GM12878 (cell line): ENCODE measurements at regions not wholly inside any gene's neighbourhood (a gene's known extent, or its start where the extent isn't known, plus 50 kb on each side); places are given as distances from the start of the nearest gene placed in this dataset.

ENCODE experiments used
- ATAC-seq: fragments of 200-7000 bp; cut with Tn5 transposase; 3 replicates; pipeline ENCODE4 v1.9.1; 2020; ENCODE audit warnings: mild to moderate bottlenecking, moderate library complexity
- BruUV-seq: library from RNA; stranded (reverse); fragments of 400-500 nt; replicated peaks from 2 replicates; lab custom pipeline; 2021; lab: Mats Ljungman, UMichigan
- CTCF ChIA-PET: fragments of 300-600 bp; sonication (Branson Sonifier 250); formaldehyde crosslinking; extraction: SDS; loops from one replicate; lab custom pipeline; 2021; ENCODE audit warnings: inconsistent platforms; lab: Yijun Ruan, JAX
- POLR2A ChIA-PET: fragments of 350-600 bp; formaldehyde crosslinking; extraction: SDS; loops from one replicate; lab custom pipeline; 2021; ENCODE audit warnings: inconsistent platforms; lab: Charles Lee
- RAD21 ChIA-PET: fragments of 300-600 bp; sonication (Branson Sonifier 250); formaldehyde crosslinking; loops from one replicate; lab custom pipeline; 2023; ENCODE audit warnings: antibody characterized with exemption; ENCODE audit not compliant: unreplicated experiment; lab: Charles Lee
- SMC1A ChIA-PET: fragments of 300-600 bp; sonication (Branson Sonifier 250); formaldehyde crosslinking; loops from one replicate; lab custom pipeline; 2023; ENCODE audit not compliant: unreplicated experiment, uncharacterized antibody; lab: Charles Lee
- DNase-seq: peaks from one replicate; pipeline ENCODE4 v3.0.0-alpha.2; 2011; ENCODE audit warnings: low read depth, low spot score
- FAIRE-seq: peaks from 3 replicates; lab custom pipeline; 2011; peaks lifted over from hg19 to GRCh38; lab: Jason Lieb, UNC
- H2AFZ ChIP-seq: 2 replicates; pipeline ENCODE4 v1.6.0; 2011; ENCODE audit warnings: low read depth, low read length, control low read depth; ENCODE audit not compliant: control insufficient read depth
- H3K27ac ChIP-seq: 2 replicates; pipeline ENCODE4 v1.5.1; 2011; ENCODE audit warnings: control low read depth; ENCODE audit not compliant: control insufficient read depth, insufficient read depth
- H3K27me3 ChIP-seq, 2 experiments: replicated peaks in 1 of 2; 2 replicates each; pipeline versions ENCODE4 v1.6.0 to v1.6.1; 2011; ENCODE audit warnings: low read length in 1 of 2; ENCODE audit not compliant: control insufficient read depth in 2 of 2, insufficient read depth in 2 of 2
- H3K36me3 ChIP-seq, 2 experiments: 2 replicates each; pipeline ENCODE4 v1.5.1; 2011; ENCODE audit warnings: low read length in 1 of 2; ENCODE audit not compliant: control insufficient read depth in 2 of 2, insufficient read depth in 2 of 2
- H3K4me1 ChIP-seq: 2 replicates; pipeline ENCODE4 v1.6.1; 2011; ENCODE audit warnings: mild to moderate bottlenecking, low read length, moderate library complexity, mixed read lengths; ENCODE audit not compliant: control insufficient read depth, insufficient read depth
- H3K4me2 ChIP-seq: 2 replicates; pipeline ENCODE4 v1.6.0; 2011; ENCODE audit warnings: control low read depth; ENCODE audit not compliant: control insufficient read depth, insufficient read depth
- H3K4me3 ChIP-seq: fragments of 200-600 bp; sonication (generic); 2 replicates; pipeline ENCODE4 v1.5.1; 2016
- H3K79me2 ChIP-seq: 2 replicates; pipeline ENCODE4 v1.6.0; 2011; ENCODE audit warnings: low read length; ENCODE audit not compliant: control insufficient read depth, insufficient read depth
- H3K9ac ChIP-seq: 2 replicates; pipeline ENCODE4 v1.8.0; 2011; ENCODE audit warnings: low read length, control low read depth, mixed read lengths; ENCODE audit not compliant: control insufficient read depth, insufficient read depth
- H3K9me3 ChIP-seq: replicated peaks from 3 replicates; pipeline ENCODE4 v1.5.1; 2011; ENCODE audit warnings: mild to moderate bottlenecking, low read length; ENCODE audit not compliant: control insufficient read depth, insufficient read depth
- H4K20me1 ChIP-seq: 2 replicates; pipeline ENCODE4 v1.6.0; 2011; ENCODE audit not compliant: control insufficient read depth, insufficient read depth
- BRCA1 ChIP-seq: IDR thresholded peaks from 2 replicates; pipeline ENCODE4 v1.6.1; 2011; ENCODE audit warnings: low read depth, low read length, improper control_type of control experiment
- CUX1 ChIP-seq: IDR thresholded peaks from 2 replicates; pipeline ENCODE4 v1.6.1; 2012; ENCODE audit warnings: improper control_type of control experiment, low read depth, low read length; ENCODE audit not compliant: insufficient replicate concordance
- EGR1 ChIP-seq, 2 experiments: IDR thresholded peaks; 1 replicate in 1 of 2; 2 replicates in 1 of 2; pipeline ENCODE4 v1.6.1; 2011 to 2012; ENCODE audit warnings: low read depth in 2 of 2, low read length in 2 of 2, borderline replicate concordance in 1 of 2, mild to moderate bottlenecking in 1 of 2, moderate library complexity in 1 of 2
- FOXM1 ChIP-seq: IDR thresholded peaks from 2 replicates; pipeline ENCODE4 v1.6.1; 2012; ENCODE audit warnings: low read depth, mild to moderate bottlenecking, inconsistent platforms, low read length, moderate library complexity
- IRF3 ChIP-seq: fragments of 450-650 bp; IDR thresholded peaks from 2 replicates; pipeline ENCODE4 v1.6.1; 2014; ENCODE audit warnings: mild to moderate bottlenecking
- IRF4 ChIP-seq: IDR thresholded peaks from 2 replicates; pipeline ENCODE4 v1.6.1; 2011; ENCODE audit warnings: low read depth, low read length
- MLLT1 ChIP-seq: fragments of 450-650 bp; IDR thresholded peaks from 2 replicates; pipeline ENCODE4 v1.6.1; 2016; ENCODE audit warnings: mild to moderate bottlenecking
- MYB ChIP-seq: fragments of 150-350 bp; IDR thresholded peaks from 2 replicates; pipeline ENCODE4 v1.6.1; 2014; ENCODE audit warnings: mild to moderate bottlenecking, low read depth, low read length, borderline replicate concordance
- PAX5 ChIP-seq: IDR thresholded peaks from 2 replicates; pipeline ENCODE4 v1.6.1; 2011; ENCODE audit warnings: low read depth, low read length, borderline replicate concordance
- TAF1 ChIP-seq: IDR thresholded peaks from 2 replicates; pipeline ENCODE4 v1.6.1; 2011; ENCODE audit warnings: mild to moderate bottlenecking, low read depth, low read length, borderline replicate concordance
- ZNF274 ChIP-seq: IDR thresholded peaks from one replicate; pipeline ENCODE4 v1.8.0; 2011; ENCODE audit not compliant: insufficient read length, insufficient read depth
- WGBS: methylation state at CpG from one replicate; pipeline ENCODE4 v1.1.6; 2016; ENCODE audit warnings: low lambda C conversion rate; ENCODE audit not compliant: insufficient replicate concordance, insufficient coverage; ENCODE audit errors: missing lambda C conversion rate; 5-methylcytosine and 5-hydroxymethylcytosine counted together
- in situ Hi-C: fragments of 300-500 bp; cut with MboI; formaldehyde crosslinking; loops from 9 replicates; pipeline ENCODE4 v1.14.3; 2018; ENCODE audit warnings: mixed read lengths
- intact Hi-C: fragments of 100-400 bp; cut with micrococcal nuclease; formaldehyde crosslinking; loops from one replicate; pipeline ENCODE4 v1.14.2; 2022; ENCODE audit not compliant: unreplicated experiment

DNA sequence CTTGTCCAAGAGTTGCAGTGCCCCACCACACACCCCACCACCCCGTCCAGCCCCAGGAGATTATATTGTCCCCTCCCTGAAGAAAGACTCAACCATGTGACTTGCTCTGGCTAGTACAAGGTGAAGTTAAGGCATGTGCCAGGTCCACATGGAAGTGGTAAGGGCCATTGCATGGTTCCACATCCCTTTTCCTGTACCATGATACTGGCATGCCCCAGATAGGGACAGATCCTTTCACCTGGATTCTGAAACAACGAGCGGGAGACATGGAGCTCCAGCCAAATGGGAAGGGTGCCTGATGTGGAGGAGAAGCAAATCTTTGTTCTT, 141.5 kb upstream of the APCDD1 start:
- Histone ChIP-seq H3K9ac (no peak overlapping the region), H3K9me3 (no peaks in the 10 kb centered on the region), H3K4me2 (no peak overlapping the region), H3K27me3 (peaks cover 0 to 2% of the 10 kb centered on the region in 2 experiments; a peak in 1 of 4 replicates), H3K4me3 (no peak overlapping the region), H3K4me1 (no peaks in the 10 kb centered on the region), H4K20me1 (no peaks in the 10 kb centered on the region), H3K36me3 (no peaks in the 10 kb centered on the region), H2AFZ (no peak overlapping the region), H3K27ac (no peak overlapping the region), H3K79me2 (no peaks in the 10 kb centered on the region)
- in situ Hi-C loops = loop anchor here (25.0 kb wide), 1 partner anchor 1476 kb away; no protein-coding TSS in a partner anchor
- ATAC-seq = no peak
- no peak for DNase-seq
- 36% methylated on average over 3 of the region's 3 CpGs for WGBS
- no TSS peak for BruUV-seq
- ChIA-PET CTCF (no interaction called here), POLR2A (no interaction called here), RAD21 (no interaction called here), SMC1A (interaction anchor here (0.8 to 1.5 kb wide), 2 partner anchors 8 to 19 kb away, joined by 3 to 5 read pairs; no protein-coding TSS in a partner anchor)
- TF ChIP-seq MYB (no peak), IRF3 (no peak), PAX5 (no peak)
- TF ChIP-seq, all 136 proteins: peak for 0
- FAIRE-seq = no peak
- intact Hi-C loops = no loop called here

DNA sequence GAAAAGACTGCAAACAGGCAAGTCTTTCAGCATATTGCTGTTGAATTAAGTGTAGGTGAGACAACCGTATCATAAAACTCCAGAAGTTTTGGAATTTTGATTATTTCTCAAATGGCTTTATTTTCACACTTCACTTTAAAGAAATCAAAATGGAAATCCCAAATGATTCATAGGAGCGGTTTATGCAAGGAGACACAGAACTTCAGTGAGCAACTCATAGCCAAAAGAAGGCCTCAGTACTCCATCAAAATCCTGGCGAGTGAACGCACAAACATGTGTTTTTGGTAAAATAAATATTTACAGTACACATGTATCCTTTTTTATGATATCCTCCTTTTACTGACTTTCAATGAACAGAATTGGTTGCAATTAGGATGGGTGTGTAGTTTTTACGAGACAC, 140.4 kb upstream of the APCDD1 start:
- Histone ChIP-seq H3K4me1 (no peaks in the 10 kb centered on the region), H3K27ac (no peak overlapping the region), H3K9me3 (no peaks in the 10 kb centered on the region), H3K4me3 (no peak overlapping the region), H3K36me3 (no peaks in the 10 kb centered on the region), H3K27me3 (peaks cover 0 to 2% of the 10 kb centered on the region in 2 experiments; a peak in 1 of 4 replicates), H3K79me2 (no peaks in the 10 kb centered on the region), H4K20me1 (no peaks in the 10 kb centered on the region), H3K4me2 (no peak overlapping the region), H3K9ac (no peak overlapping the region), H2AFZ (no peak overlapping the region)
- in situ Hi-C loops = loop anchor here (25.0 kb wide), 1 partner anchor 1477 kb away; no protein-coding TSS in a partner anchor
- intact Hi-C loops = no loop called here
- POLR2A ChIA-PET = no interaction called here
- SMC1A ChIA-PET = no interaction called here
- CTCF ChIA-PET = no interaction called here
- ATAC-seq = no peak
- no peak for FAIRE-seq
- 77% methylated on average over 5 of the region's 5 CpGs for WGBS
- BruUV-seq = no TSS peak
- no peak for DNase-seq
- RAD21 ChIA-PET = no interaction called here
- TF ChIP-seq IRF4 (no peak), FOXM1 (no peak), ZNF274 (no peak), BRCA1 (no peak), TAF1 (no peak), MLLT1 (no peak), CUX1 (no peak), EGR1 (IDR thresholded peaks at IDR 0.05; ENCODE audit: borderline replicate concordance in 1 of 2, low read depth in 2 of 2, low read length in 2 of 2) (no peak)
